ENCODE measurements at regions not wholly inside any gene's neighbourhood (a gene's known extent, or its start where the extent isn't known, plus 50 kb on each side); places are given as distances from the start of the nearest gene placed in this dataset.

- TF ChIP-seq ATOH8 (CRISPR knock-in tag; IDR thresholded peaks at IDR 0.05; ENCODE audit: low read depth), result no peak
- no peak for TF ChIP-seq CHD2 (IDR thresholded peaks at IDR 0.05; ENCODE audit: low read length, partially characterized antibody)
- no peak for TF ChIP-seq HDAC2 (IDR thresholded peaks at IDR 0.05)
- no peak for TF ChIP-seq EHMT2 (IDR thresholded peaks at IDR 0.05; ENCODE audit: low read depth)
- TF ChIP-seq BCL3 (IDR thresholded peaks at IDR 0.05), result no peak
- no peak for TF ChIP-seq RNF2 (IDR thresholded peaks at IDR 0.05; ENCODE audit: borderline replicate concordance, low read depth)
- TF ChIP-seq RCOR1 (IDR thresholded peaks at IDR 0.05; ENCODE audit: low read depth, low read length), result no peak
- TF ChIP-seq GATA3 (IDR thresholded peaks at IDR 0.05; ENCODE audit: borderline replicate concordance), result no peak
Observed at GRCh38 chr18:30465096-30465495, 577.4 kb downstream of the DSC3 start (continued).

GRCh38 chr18:30457156-30457555 is 585.4 kb downstream of the DSC3 start:
- TF ChIP-seq ZFP36 (IDR thresholded peaks at IDR 0.05; ENCODE audit: borderline replicate concordance, partially characterized antibody), result no peak
- TF ChIP-seq PBX3 (IDR thresholded peaks at IDR 0.05), result no peak
- no peak for TF ChIP-seq KDM1A (IDR thresholded peaks at IDR 0.05; ENCODE audit: low read depth)
- no peak for TF ChIP-seq HOXB5 (CRISPR knock-in tag; IDR thresholded peaks at IDR 0.05)
- no peak for TF ChIP-seq PHF8 (IDR thresholded peaks at IDR 0.05; ENCODE audit: borderline replicate concordance, low read depth)
- no peak for TF ChIP-seq NPAS2 (CRISPR knock-in tag; IDR thresholded peaks at IDR 0.05; ENCODE audit: borderline replicate concordance)
- TF ChIP-seq NR3C1 (IDR thresholded peaks at IDR 0.05), result no peak
- H3K27ac ChIP-seq, result no peak overlapping the region
- ChIA-PET CTCF (no interaction called here), POLR2A (no interaction called here)
- H3K4me1 ChIP-seq, result no peaks in the 10 kb centered on the region
- H3K4me3 ChIP-seq, result no peak overlapping the region
- DNase-seq (ENCODE audit: low read depth in 1 of 2, low spot score in 1 of 2) (no peak), FAIRE-seq (no peak), ATAC-seq (no peak)
- 8% methylated on average over 1 of the region's 1 CpG for WGBS (ENCODE audit: missing lambda C conversion rate)
- H3K4me2 ChIP-seq, result no peak overlapping the region
- no peaks in the 10 kb centered on the region for H3K9me3 ChIP-seq

- no peak for FAIRE-seq
- no peak overlapping the region for H3K27ac ChIP-seq
- no peak for ATAC-seq
- H3K9me3 ChIP-seq, result no peaks in the 10 kb centered on the region
- WGBS (ENCODE audit: missing lambda C conversion rate), result 4% methylated on average over 2 of the region's 2 CpGs
- H3K4me2 ChIP-seq, result no peak overlapping the region
- no peak for TF ChIP-seq CTCF (IDR thresholded peaks at IDR 0.05)
- TF ChIP-seq SREBF2 (IDR thresholded peaks at IDR 0.05), result no peak
- no peak for TF ChIP-seq HOXA7 (CRISPR knock-in tag; IDR thresholded peaks at IDR 0.05)
- TF ChIP-seq CHD4 (IDR thresholded peaks at IDR 0.05; ENCODE audit: borderline replicate concordance), result no peak
- ChIA-PET POLR2A (no interaction called here), CTCF (no interaction called here)
- H3K4me1 ChIP-seq, result no peaks in the 10 kb centered on the region
- no peak overlapping the region for H3K4me3 ChIP-seq
- no peak for DNase-seq (ENCODE audit: low read depth in 1 of 2, low spot score in 1 of 2)
Observed at GRCh38 chr18:30455741-30456140, 586.8 kb downstream of the DSC3 start.
